Keratinocyte (primary cell): ENCODE measurements at regions not wholly inside any gene's neighbourhood (a gene's known extent, or its start where the extent isn't known, plus 50 kb on each side); places are given as distances from the start of the nearest gene placed in this dataset.

ENCODE experiments used
- CTCF ChIP-seq, 3 experiments: IDR thresholded peaks in 1 of 3; conservative IDR thresholded peaks in 1 of 3; optimal IDR thresholded peaks in 1 of 3; 2 replicates in 2 of 3; 3 replicates in 1 of 3; pipeline versions ENCODE3 to v1.5.1; 2011; ENCODE audit warnings: low read length in 3 of 3, mild to moderate bottlenecking in 3 of 3, moderate library complexity in 2 of 3, control low read depth in 1 of 3, inconsistent platforms in 1 of 3; ENCODE audit not compliant: insufficient read depth in 2 of 3; ENCODE audit errors: extremely low read depth in 1 of 3
- EZH2 ChIP-seq: IDR thresholded peaks from one replicate; pipeline ENCODE4 v1.6.1; 2012; ENCODE audit warnings: inconsistent platforms, mild to moderate bottlenecking, low read length, moderate library complexity

DNA sequence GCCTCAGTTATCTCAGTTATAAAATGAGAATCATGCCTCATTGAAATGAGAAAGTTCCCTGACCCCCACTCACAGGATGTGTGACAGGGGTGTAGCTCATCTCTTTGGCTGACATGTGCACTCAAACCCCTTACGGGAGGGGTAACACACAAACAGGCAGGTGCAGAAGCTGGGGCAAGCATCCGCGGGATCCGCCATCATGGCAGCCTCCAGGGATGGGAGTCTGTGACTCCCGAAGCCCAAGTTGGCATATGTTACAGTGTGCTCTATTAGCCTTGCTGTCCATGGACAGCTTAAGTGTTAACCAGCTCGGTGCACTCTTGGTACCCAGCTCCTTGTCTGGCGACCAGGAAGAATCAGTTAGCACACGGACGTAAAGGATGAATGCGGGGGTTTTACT, 822.7 kb upstream of the SEMA6D start:
- TF ChIP-seq CTCF (optimal IDR thresholded peaks at IDR 0.05 in 1 of 3, IDR thresholded peaks at IDR 0.05 in 1 of 3, conservative IDR thresholded peaks at IDR 0.05 in 1 of 3; ENCODE audit: extremely low read depth in 1 of 3, insufficient read depth in 2 of 3, low read length in 3 of 3) (no peak), EZH2 (no peak)
